ENCODE measurements at regions not wholly inside any gene's neighbourhood (a gene's known extent, or its start where the extent isn't known, plus 50 kb on each side); places are given as distances from the start of the nearest gene placed in this dataset.

GRCh38 chr10:8507156-8507555 is 452.7 kb downstream of the GATA3 start:
- H3K4me3 ChIP-seq (ENCODE audit: low read depth, low read length), result no peak overlapping the region
- no peaks in the 10 kb centered on the region for H3K9me3 ChIP-seq (ENCODE audit: control insufficient read depth, insufficient read depth, low read length)
- WGBS (ENCODE audit: insufficient coverage), result 60% methylated on average over 1 of the region's 3 CpGs
- no peaks in the 10 kb centered on the region for H3K27me3 ChIP-seq (ENCODE audit: control insufficient read depth, insufficient read depth, low read length)
- no peak overlapping the region for H3K27ac ChIP-seq (ENCODE audit: low read depth, low read length)
- DNase-seq (ENCODE audit: low read depth in 4 of 6, low spot score in 6 of 6), result peak in 1 of 6 donors; percentile 61
- no peaks in the 10 kb centered on the region for H3K36me3 ChIP-seq (ENCODE audit: control insufficient read depth, insufficient read depth, low read length)
- H3K4me1 ChIP-seq (ENCODE audit: control insufficient read depth, insufficient read depth, low read length), result no peaks in the 10 kb centered on the region

GRCh38 chr10:8508882-8509281 is 454.4 kb downstream of the GATA3 start:
- H3K4me3 ChIP-seq (ENCODE audit: low read depth, low read length), result no peak overlapping the region
- H3K27ac ChIP-seq (ENCODE audit: low read depth, low read length), result no peak overlapping the region
- no CpG with 5 or more reads among the region's 2 CpGs for WGBS (ENCODE audit: insufficient coverage)
- no peak for DNase-seq (ENCODE audit: low read depth in 4 of 6, low spot score in 6 of 6)
- H3K27me3 ChIP-seq (ENCODE audit: control insufficient read depth, insufficient read depth, low read length), result no peaks in the 10 kb centered on the region
- no peaks in the 10 kb centered on the region for H3K36me3 ChIP-seq (ENCODE audit: control insufficient read depth, insufficient read depth, low read length)
- H3K4me1 ChIP-seq (ENCODE audit: control insufficient read depth, insufficient read depth, low read length), result no peaks in the 10 kb centered on the region
- no peaks in the 10 kb centered on the region for H3K9me3 ChIP-seq (ENCODE audit: control insufficient read depth, insufficient read depth, low read length)

GRCh38 chr10:8510471-8510870 is 456.0 kb downstream of the GATA3 start:
- Histone ChIP-seq H3K4me3 (ENCODE audit: low read depth, low read length) (no peak overlapping the region), H3K27ac (ENCODE audit: low read depth, low read length) (no peak overlapping the region), H3K9me3 (ENCODE audit: control insufficient read depth, insufficient read depth, low read length) (no peaks in the 10 kb centered on the region), H3K4me1 (ENCODE audit: control insufficient read depth, insufficient read depth, low read length) (no peaks in the 10 kb centered on the region), H3K36me3 (ENCODE audit: control insufficient read depth, insufficient read depth, low read length) (no peaks in the 10 kb centered on the region), H3K27me3 (ENCODE audit: control insufficient read depth, insufficient read depth, low read length) (no peaks in the 10 kb centered on the region)
- no CpG with 5 or more reads among the region's 1 CpG for WGBS (ENCODE audit: insufficient coverage)
- no peak for DNase-seq (ENCODE audit: low read depth in 4 of 6, low spot score in 6 of 6)

GRCh38 chr10:8511026-8511425 is 456.5 kb downstream of the GATA3 start:
- Histone ChIP-seq H3K27ac (ENCODE audit: low read depth, low read length) (no peak overlapping the region), H3K4me3 (ENCODE audit: low read depth, low read length) (no peak overlapping the region), H3K36me3 (ENCODE audit: control insufficient read depth, insufficient read depth, low read length) (no peaks in the 10 kb centered on the region), H3K4me1 (ENCODE audit: control insufficient read depth, insufficient read depth, low read length) (no peaks in the 10 kb centered on the region), H3K9me3 (ENCODE audit: control insufficient read depth, insufficient read depth, low read length) (no peaks in the 10 kb centered on the region), H3K27me3 (ENCODE audit: control insufficient read depth, insufficient read depth, low read length) (no peaks in the 10 kb centered on the region)
- WGBS (ENCODE audit: insufficient coverage), result 69% methylated on average over 3 of the region's 4 CpGs
- DNase-seq (ENCODE audit: low read depth in 4 of 6, low spot score in 6 of 6), result no peak

GRCh38 chr10:8513155-8514147 is 459.0 kb downstream of the GATA3 start:
- Histone ChIP-seq H3K4me3 (ENCODE audit: low read depth, low read length) (no peak overlapping the region), H3K27ac (ENCODE audit: low read depth, low read length) (no peak overlapping the region), H3K4me1 (ENCODE audit: control insufficient read depth, insufficient read depth, low read length) (no peaks in the 10 kb centered on the region), H3K27me3 (ENCODE audit: control insufficient read depth, insufficient read depth, low read length) (no peaks in the 10 kb centered on the region), H3K9me3 (ENCODE audit: control insufficient read depth, insufficient read depth, low read length) (no peaks in the 10 kb centered on the region), H3K36me3 (ENCODE audit: control insufficient read depth, insufficient read depth, low read length) (no peaks in the 10 kb centered on the region)
- DNase-seq (ENCODE audit: low read depth in 4 of 6, low spot score in 6 of 6), result no peak
- 90% methylated on average over 39 of the region's 41 CpGs for WGBS (ENCODE audit: insufficient coverage)

- Histone ChIP-seq H3K4me1 (ENCODE audit: control insufficient read depth, insufficient read depth, low read length) (no peaks in the 10 kb centered on the region), H3K9me3 (ENCODE audit: control insufficient read depth, insufficient read depth, low read length) (no peaks in the 10 kb centered on the region), H3K36me3 (ENCODE audit: control insufficient read depth, insufficient read depth, low read length) (no peaks in the 10 kb centered on the region), H3K27me3 (ENCODE audit: control insufficient read depth, insufficient read depth, low read length) (no peaks in the 10 kb centered on the region), H3K27ac (ENCODE audit: low read depth, low read length) (no peak overlapping the region), H3K4me3 (ENCODE audit: low read depth, low read length) (no peak overlapping the region)
- WGBS (ENCODE audit: insufficient coverage), result 100% methylated on average over 1 of the region's 2 CpGs
- DNase-seq (ENCODE audit: low read depth in 4 of 6, low spot score in 6 of 6), result no peak
Measured at GRCh38 chr10:8520382-8520781, 465.9 kb downstream of the GATA3 start.

GRCh38 chr10:8527773-8528172 is 473.3 kb downstream of the GATA3 start:
- H3K27ac ChIP-seq (ENCODE audit: low read depth, low read length), result no peak overlapping the region
- WGBS (ENCODE audit: insufficient coverage), result no CpG with 5 or more reads among the region's 3 CpGs
- H3K36me3 ChIP-seq (ENCODE audit: control insufficient read depth, insufficient read depth, low read length), result no peaks in the 10 kb centered on the region
- H3K4me1 ChIP-seq (ENCODE audit: control insufficient read depth, insufficient read depth, low read length), result peaks cover 4% of the 10 kb centered on the region
- H3K9me3 ChIP-seq (ENCODE audit: control insufficient read depth, insufficient read depth, low read length), result no peaks in the 10 kb centered on the region
- H3K4me3 ChIP-seq (ENCODE audit: low read depth, low read length), result no peak overlapping the region
- DNase-seq (ENCODE audit: low read depth in 4 of 6, low spot score in 6 of 6), result no peak
- H3K27me3 ChIP-seq (ENCODE audit: control insufficient read depth, insufficient read depth, low read length), result no peaks in the 10 kb centered on the region

GRCh38 chr10:8531116-8531515 is 476.6 kb downstream of the GATA3 start:
- WGBS (ENCODE audit: insufficient coverage), result 24% methylated on average over 2 of the region's 8 CpGs
- H3K4me3 ChIP-seq (ENCODE audit: low read depth, low read length), result no peak overlapping the region
- H3K27me3 ChIP-seq (ENCODE audit: control insufficient read depth, insufficient read depth, low read length), result no peaks in the 10 kb centered on the region
- peaks cover 4% of the 10 kb centered on the region for H3K4me1 ChIP-seq (ENCODE audit: control insufficient read depth, insufficient read depth, low read length)
- peak; percentile 33 to 82 (median 50) for DNase-seq (ENCODE audit: low read depth in 4 of 6, low spot score in 6 of 6)
- no peaks in the 10 kb centered on the region for H3K36me3 ChIP-seq (ENCODE audit: control insufficient read depth, insufficient read depth, low read length)
- peak overlapping the region; percentile 52 for H3K27ac ChIP-seq (ENCODE audit: low read depth, low read length)
- no peaks in the 10 kb centered on the region for H3K9me3 ChIP-seq (ENCODE audit: control insufficient read depth, insufficient read depth, low read length)

- Histone ChIP-seq H3K9me3 (ENCODE audit: control insufficient read depth, insufficient read depth, low read length) (no peaks in the 10 kb centered on the region), H3K4me3 (ENCODE audit: low read depth, low read length) (no peak overlapping the region), H3K27ac (ENCODE audit: low read depth, low read length) (no peak overlapping the region), H3K36me3 (ENCODE audit: control insufficient read depth, insufficient read depth, low read length) (no peaks in the 10 kb centered on the region), H3K27me3 (ENCODE audit: control insufficient read depth, insufficient read depth, low read length) (no peaks in the 10 kb centered on the region), H3K4me1 (ENCODE audit: control insufficient read depth, insufficient read depth, low read length) (peaks cover 4% of the 10 kb centered on the region)
- no peak for DNase-seq (ENCODE audit: low read depth in 4 of 6, low spot score in 6 of 6)
Measured at GRCh38 chr10:8532647-8533046, 478.2 kb downstream of the GATA3 start.

GRCh38 chr10:8533462-8533861 is 479.0 kb downstream of the GATA3 start:
- 88% methylated on average over 11 of the region's 12 CpGs for WGBS (ENCODE audit: insufficient coverage)
- Histone ChIP-seq H3K4me3 (ENCODE audit: low read depth, low read length) (no peak overlapping the region), H3K27me3 (ENCODE audit: control insufficient read depth, insufficient read depth, low read length) (no peaks in the 10 kb centered on the region)

More at GRCh38 chr10:8533462-8533861, 479.0 kb downstream of the GATA3 start:
- Histone ChIP-seq H3K9me3 (ENCODE audit: control insufficient read depth, insufficient read depth, low read length) (no peaks in the 10 kb centered on the region), H3K4me1 (ENCODE audit: control insufficient read depth, insufficient read depth, low read length) (peaks cover 4% of the 10 kb centered on the region), H3K27ac (ENCODE audit: low read depth, low read length) (no peak overlapping the region), H3K36me3 (ENCODE audit: control insufficient read depth, insufficient read depth, low read length) (no peaks in the 10 kb centered on the region)
- no peak for DNase-seq (ENCODE audit: low read depth in 4 of 6, low spot score in 6 of 6)
